Pancreas (tissue), 10 donors: ENCODE measurements at regions not wholly inside any gene's neighbourhood (a gene's known extent, or its start where the extent isn't known, plus 50 kb on each side); places are given as distances from the start of the nearest gene placed in this dataset.
"Not testable (repeated sequence)": the region's sequence is repeated elsewhere in the genome, so short reads cannot be mapped to it uniquely, and the experiment has no call there.

Experiments used
- ATAC-seq, 4 donors: fragments of 200-7000 bp; cut with Tn5 transposase; one replicate each; pipeline versions ENCODE4 v1.8.0 to v1.9.1; 2020; ENCODE audit warnings: mild to moderate bottlenecking in 4 of 4, moderate library complexity in 4 of 4
- DNase-seq, 6 donors: peaks; one replicate each; pipeline ENCODE4 v3.0.0-alpha.2; 2020
- FAIRE-seq: peaks from 2 replicates; lab custom pipeline; 2012; peaks lifted over from hg19 to GRCh38; lab: Jason Lieb, UNC
- H3K27ac ChIP-seq, 4 donors: fragments of 200-600 bp; sonication (generic); 1 replicate in 3 of 4; 2 replicates in 1 of 4; pipeline versions ENCODE4 v1.5.0 to v1.8.0; 2020
- H3K27me3 ChIP-seq, 4 donors: fragments of 200-600 bp; one replicate each; pipeline ENCODE4 v1.8.0; 2021
- H3K36me3 ChIP-seq, 3 donors: fragments of 200-600 bp; sonication (generic) in 1 of 3; one replicate each; pipeline versions ENCODE4 v1.5.0 to v1.8.0; 2020 to 2021
- H3K4me1 ChIP-seq, 3 donors: fragments of 200-600 bp; one replicate each; pipeline ENCODE4 v1.8.0; 2021
- H3K4me3 ChIP-seq, 4 donors: fragments of 200-600 bp; sonication (generic) in 2 of 4; one replicate each; pipeline versions ENCODE4 v1.5.0 to v1.8.0; 2020 to 2021
- H3K9me3 ChIP-seq, 4 donors: fragments of 200-600 bp; one replicate each; pipeline ENCODE4 v1.8.0; 2021
- CTCF ChIP-seq, 4 donors: fragments of 200-600 bp; sonication (generic) in 3 of 4; IDR thresholded peaks; one replicate each; pipeline versions ENCODE4 v1.5.0 to v1.8.0; 2021; ENCODE audit warnings: antibody characterized with exemption in 4 of 4
- WGBS, 2 donors: extraction: QIAGEN DNeasy Blood & Tissue Kit; methylation state at CpG; one replicate each; pipeline ENCODE4 v1.1.7; 2013; 5-methylcytosine and 5-hydroxymethylcytosine counted together
- intact Hi-C, 3 donors: fragments of 100-400 bp; cut with DNase I; formaldehyde crosslinking; loops; one replicate each; pipeline versions ENCODE4 v1.11.1 to v1.14.2; 2022
- donor health status: healthy with polysubstance abuse.
- donor health status: DM: no; HTN: no; CAD: no; lungs with moderate emphysema.
- donor health status: DM: no; HTN: no; CAD: no.
- donor health status: control.
- donor health status: control.
- donor health status: Bipolar disorder and iron deficiency.
- donor health status: DM: yes; HTN: yes; CAD: no.
- donor health status: DM: no; HTN: no; CAD: no.
- donor health status: DM: no; HTN: no; CAD: no.
- donor health status: DM: yes; HTN: yes; CAD: no.

GRCh38 chr4:79163981-79164490, 161.8 kb downstream of the NAA11 start:
- DNase-seq: no peak
- Histone ChIP-seq H3K4me1 (no peaks in the 10 kb centered on the region), H3K4me3 (no peak overlapping the region), H3K27me3 (no peaks in the 10 kb centered on the region), H3K36me3 (no peaks in the 10 kb centered on the region), H3K27ac (no peak overlapping the region), H3K9me3 (no peaks in the 10 kb centered on the region)
- intact Hi-C loops: no loop called here
- WGBS, 2 donors: 61 to 66% methylated on average over 4 of the region's 4 CpGs
- ATAC-seq: no peak
- TF ChIP-seq CTCF (IDR thresholded peaks at IDR 0.05): no peak
- FAIRE-seq: no peak

DNA sequence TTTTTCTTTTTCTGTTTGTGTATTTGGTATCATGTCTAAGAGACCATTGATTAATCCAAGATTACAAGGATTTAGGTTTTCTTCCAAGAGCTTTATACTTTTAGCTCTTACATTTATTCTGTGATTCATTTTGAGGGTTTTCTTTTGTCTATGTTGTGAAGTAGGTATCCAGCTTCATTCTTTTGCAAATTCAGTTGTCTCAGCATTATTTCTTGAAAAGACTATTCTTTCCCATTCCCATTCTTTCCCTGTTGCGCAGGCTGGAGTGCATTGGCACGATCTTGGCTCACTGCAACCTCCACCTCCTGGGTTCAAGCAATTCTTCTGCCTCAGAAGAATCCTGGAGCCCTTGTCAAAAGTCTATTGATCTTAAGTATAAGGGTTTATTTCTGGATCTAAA, 164.9 kb downstream of the NAA11 start:
- H3K36me3 ChIP-seq: no peaks in the 10 kb centered on the region
- no peaks in the 10 kb centered on the region for H3K4me1 ChIP-seq
- no peaks in the 10 kb centered on the region for H3K9me3 ChIP-seq
- DNase-seq: no peak
- no peak overlapping the region for H3K4me3 ChIP-seq
- H3K27me3 ChIP-seq: no peaks in the 10 kb centered on the region
- no peak overlapping the region for H3K27ac ChIP-seq
- no peak for FAIRE-seq
- no peak for TF ChIP-seq CTCF (IDR thresholded peaks at IDR 0.05)
- 80 to 91% methylated on average over 2 of the region's 2 CpGs for WGBS, 2 donors
- intact Hi-C loops: no loop called here
- no peak for ATAC-seq

DNA sequence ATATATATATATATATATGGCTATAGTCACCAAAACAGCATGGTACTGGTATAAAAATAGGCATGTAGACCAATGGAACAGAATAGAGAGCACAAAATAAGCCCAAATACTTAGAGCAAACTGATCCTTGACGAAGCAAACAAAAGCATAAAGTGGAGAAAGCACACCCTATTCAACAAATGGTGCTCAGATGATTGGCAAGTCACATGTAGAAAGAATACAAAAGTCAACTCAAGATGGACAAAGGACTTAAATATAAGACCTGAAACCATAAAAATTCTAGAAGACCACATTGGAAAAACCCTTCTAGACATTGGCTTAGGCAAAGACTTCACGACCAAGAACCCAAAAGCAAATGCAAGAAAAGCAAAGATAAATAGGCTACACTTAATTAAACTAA, 167.2 kb downstream of the NAA11 start:
- H3K4me3 ChIP-seq, H3K27ac ChIP-seq, FAIRE-seq, intact Hi-C loops, H3K36me3 ChIP-seq, H3K27me3 ChIP-seq, DNase-seq, H3K4me1 ChIP-seq, ATAC-seq, H3K9me3 ChIP-seq: not testable (repeated sequence)
- 73 to 80% methylated on average over 2 of the region's 2 CpGs for whole genome bisulfite sequencing, 2 donors

DNA sequence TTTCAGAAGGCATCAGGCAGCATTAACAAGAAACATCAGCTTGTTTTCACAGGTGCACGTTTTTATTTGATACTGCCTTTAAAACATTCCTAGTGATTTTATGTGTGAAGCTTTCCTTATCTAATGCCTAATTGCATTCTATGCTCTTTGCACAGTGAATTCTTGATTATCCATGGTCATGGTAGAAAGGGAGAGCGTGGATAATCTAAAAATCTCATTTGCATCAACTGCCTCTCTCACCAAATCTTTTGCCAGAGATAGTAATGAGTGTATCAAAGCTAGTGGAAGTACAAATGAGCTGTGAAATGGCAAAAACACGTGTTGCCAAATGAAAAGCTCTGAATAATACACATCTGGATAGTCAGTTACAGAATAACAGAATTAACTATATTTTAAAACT, 170.5 kb downstream of the NAA11 start:
- H3K27me3 ChIP-seq: no peaks in the 10 kb centered on the region
- TF ChIP-seq CTCF (IDR thresholded peaks at IDR 0.05): no peak
- H3K27ac ChIP-seq: no peak overlapping the region
- intact Hi-C loops: no loop called here
- ATAC-seq (no peak), DNase-seq (no peak), FAIRE-seq (no peak)
- no peaks in the 10 kb centered on the region for H3K9me3 ChIP-seq
- WGBS, 2 donors: 41 to 47% methylated on average over 3 of the region's 3 CpGs
- no peaks in the 10 kb centered on the region for H3K36me3 ChIP-seq
- H3K4me3 ChIP-seq: no peak overlapping the region
- H3K4me1 ChIP-seq: no peaks in the 10 kb centered on the region

DNA sequence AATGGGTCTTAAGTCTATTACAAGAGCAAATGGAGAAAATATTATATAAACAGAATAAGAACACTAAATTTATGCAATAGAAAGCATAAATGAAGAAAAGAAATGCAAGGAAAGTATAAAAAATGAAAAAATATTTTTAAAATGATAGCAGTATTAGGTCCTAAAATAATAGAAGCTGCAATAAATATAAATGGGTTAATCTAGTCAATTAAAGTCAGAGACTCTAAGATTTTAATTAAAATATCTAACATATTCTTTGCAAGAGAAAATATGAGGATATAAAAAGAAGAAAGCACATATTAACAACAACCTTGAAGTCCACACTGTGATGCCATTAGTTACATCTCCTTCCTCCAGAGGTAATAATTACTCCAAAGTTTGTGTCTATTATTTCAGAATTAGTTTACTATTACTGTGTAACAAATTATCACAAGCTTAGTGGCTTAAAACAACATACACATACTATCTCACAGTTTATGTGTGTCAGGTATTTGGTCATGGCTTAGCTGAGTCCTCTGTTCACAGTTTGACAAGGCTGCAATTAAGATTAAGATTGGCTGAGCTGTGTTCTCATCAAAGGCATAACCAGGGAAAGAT, 174.9 kb downstream of the NAA11 start:
- no peak overlapping the region for H3K4me3 ChIP-seq
- intact Hi-C loops: no loop called here
- no peaks in the 10 kb centered on the region for H3K36me3 ChIP-seq
- no peaks in the 10 kb centered on the region for H3K9me3 ChIP-seq
- no peak overlapping the region for H3K27ac ChIP-seq
- ATAC-seq: no peak
- FAIRE-seq: no peak
- no peaks in the 10 kb centered on the region for H3K4me1 ChIP-seq
- DNase-seq: no peak
- no peak for TF ChIP-seq CTCF (IDR thresholded peaks at IDR 0.05)
- no peaks in the 10 kb centered on the region for H3K27me3 ChIP-seq
